HCT116 (cell line): ENCODE measurements at regions not wholly inside any gene's neighbourhood (a gene's known extent, or its start where the extent isn't known, plus 50 kb on each side); places are given as distances from the start of the nearest gene placed in this dataset.

Experiments used
- ATAC-seq: fragments of 200-7000 bp; cut with Tn5 transposase; 2 replicates; pipeline ENCODE4 v1.9.1; 2020; ENCODE audit warnings: mild to moderate bottlenecking, moderate library complexity
- BruUV-seq: library from RNA; stranded (reverse); fragments of 400-500 nt; replicated peaks from 2 replicates; lab custom pipeline; 2021; lab: Mats Ljungman, UMichigan
- CTCF ChIA-PET: fragments of 300-600 bp; sonication (Branson Sonifier 250); formaldehyde crosslinking; loops from one replicate; lab custom pipeline; 2021; ENCODE audit warnings: antibody characterized with exemption; lab: Charles Lee
- POLR2A ChIA-PET: fragments of 300-600, 350-600 bp; sonication (Branson Sonifier 250); formaldehyde crosslinking; loops from one replicate; lab custom pipeline; 2021; ENCODE audit warnings: antibody characterized with exemption; lab: Charles Lee
- RAD21 ChIA-PET, 2 experiments: fragments of 300-600 bp; sonication (Branson Sonifier 250); formaldehyde crosslinking; loops; one replicate each; lab custom pipeline; 2023; ENCODE audit warnings: low total read pairs in 2 of 2; ENCODE audit not compliant: uncharacterized antibody in 2 of 2, unreplicated experiment in 2 of 2, low non-redundant PET in 1 of 2; lab: Charles Lee
- DNase-seq: peaks from one replicate; pipeline ENCODE4 v3.0.0-alpha.2; 2010; ENCODE audit warnings: low read depth, low spot score
- H2AFZ ChIP-seq: fragments of 200-600 bp; shearing (Covaris generic), sonication (generic); 2 replicates; pipeline ENCODE4 v1.6.1; 2017; ENCODE audit warnings: low read depth, mixed run types, mixed read lengths, antibody characterized with exemption, low read length; ENCODE audit not compliant: poor library complexity, severe bottlenecking
- H3K27ac ChIP-seq: 2 replicates; pipeline ENCODE4 v1.5.1; 2012; ENCODE audit warnings: low read depth, low read length
- H3K27me3 ChIP-seq: fragments of 200-600 bp; sonication (generic); 2 replicates; pipeline ENCODE4 v1.6.1; 2016; ENCODE audit warnings: mixed run types, low read length, mixed read lengths; ENCODE audit not compliant: insufficient read depth
- H3K36me3 ChIP-seq, 2 experiments: fragments of 200-500 bp in 1 of 2; fragments of 200-600 bp in 1 of 2; sonication (Bioruptor generic) in 1 of 2; sonication (generic) in 1 of 2; 2 replicates each; pipeline versions ENCODE4 v1.5.1 to v1.6.1; 2014 to 2016; ENCODE audit warnings: low read length in 2 of 2, inconsistent platforms in 1 of 2, mixed read lengths in 1 of 2, mixed run types in 1 of 2; ENCODE audit not compliant: insufficient read depth in 2 of 2, control insufficient read depth in 1 of 2
- H3K4me1 ChIP-seq, 2 experiments: fragments of 200-600 bp in 1 of 2; sonication (generic) in 1 of 2; 2 replicates each; pipeline versions ENCODE4 v1.5.1 to v1.6.1; 2012 to 2017; ENCODE audit warnings: low read length in 2 of 2, inconsistent platforms in 1 of 2, mild to moderate bottlenecking in 1 of 2, mixed read lengths in 1 of 2, mixed run types in 1 of 2, moderate library complexity in 1 of 2; ENCODE audit not compliant: insufficient read depth in 2 of 2, control insufficient read depth in 1 of 2
- H3K4me2 ChIP-seq: fragments of 200-600 bp; sonication (generic); 2 replicates; pipeline ENCODE4 v1.6.1; 2017; ENCODE audit warnings: mixed run types, low read length, mixed read lengths
- H3K4me3 ChIP-seq, 2 experiments: fragments of 200-600 bp in 1 of 2; sonication (generic) in 1 of 2; replicated peaks in 1 of 2; 2 replicates each; pipeline ENCODE4 v1.5.1; 2011 to 2016; ENCODE audit warnings: low read length in 2 of 2, control low read depth in 1 of 2, low read depth in 1 of 2, mild to moderate bottlenecking in 1 of 2, mixed read lengths in 1 of 2, mixed run types in 1 of 2
- H3K79me2 ChIP-seq: fragments of 200-600 bp; sonication (generic); 2 replicates; pipeline ENCODE4 v1.6.1; 2017; ENCODE audit warnings: mild to moderate bottlenecking, mixed run types, low read length, moderate library complexity, mixed read lengths; ENCODE audit not compliant: insufficient read depth
- H3K9ac ChIP-seq: fragments of 200-600 bp; sonication (generic); 2 replicates; pipeline ENCODE4 v1.6.1; 2016; ENCODE audit warnings: low read length, mixed read lengths
- H3K9me2 ChIP-seq: fragments of 200-600 bp; sonication (generic), shearing (Covaris generic); 2 replicates; pipeline ENCODE4 v1.6.1; 2017; ENCODE audit warnings: mixed run types, mild to moderate bottlenecking, moderate library complexity; ENCODE audit not compliant: insufficient read depth
- H3K9me3 ChIP-seq, 2 experiments: fragments of 200-500 bp in 1 of 2; fragments of 200-600 bp in 1 of 2; sonication (Bioruptor generic) in 1 of 2; sonication (generic) in 1 of 2; 2 replicates each; pipeline ENCODE4 v1.6.1; 2014 to 2017; ENCODE audit warnings: low read length in 2 of 2, mixed read lengths in 2 of 2, inconsistent platforms in 1 of 2, low read depth in 1 of 2, mild to moderate bottlenecking in 1 of 2, mixed run types in 1 of 2, moderate library complexity in 1 of 2; ENCODE audit not compliant: control insufficient read depth in 1 of 2, insufficient read depth in 1 of 2
- H4K20me1 ChIP-seq: fragments of 200-600 bp; sonication (generic), shearing (Covaris generic); 2 replicates; pipeline ENCODE4 v1.6.1; 2017; ENCODE audit warnings: mixed run types, mild to moderate bottlenecking, moderate library complexity; ENCODE audit not compliant: insufficient read depth
- ATF3 ChIP-seq: IDR thresholded peaks from 2 replicates; pipeline ENCODE4 v1.6.1; 2012
- CEBPB ChIP-seq: IDR thresholded peaks from 2 replicates; pipeline ENCODE4 v1.6.1; 2012; ENCODE audit warnings: low read depth
- CTCF ChIP-seq, 3 experiments: fragments of 200-600 bp in 1 of 3; sonication (generic) in 1 of 3; IDR thresholded peaks in 2 of 3; conservative IDR thresholded peaks in 1 of 3; 2 replicates each; pipeline ENCODE4 v1.5.1; 2012 to 2017; ENCODE audit warnings: low read depth in 2 of 3, low read length in 2 of 3, antibody characterized with exemption in 1 of 3, borderline replicate concordance in 1 of 3, control low read depth in 1 of 3, mild to moderate bottlenecking in 1 of 3, mixed read lengths in 1 of 3, mixed run types in 1 of 3, moderate library complexity in 1 of 3; ENCODE audit not compliant: insufficient read depth in 1 of 3
- EGR1 ChIP-seq: IDR thresholded peaks from 2 replicates; pipeline ENCODE4 v1.6.1; 2012; ENCODE audit warnings: low read depth
- ELF1 ChIP-seq: IDR thresholded peaks from 2 replicates; pipeline ENCODE4 v1.6.1; 2012; ENCODE audit warnings: low read depth, borderline replicate concordance
- EZH2 ChIP-seq: fragments of 200-600 bp; sonication (generic); IDR thresholded peaks from 2 replicates; pipeline ENCODE4 v1.6.1; 2017; ENCODE audit warnings: antibody characterized with exemption, mixed run types
- EZH2phosphoT487 ChIP-seq: fragments of 200-600 bp; IDR thresholded peaks from 2 replicates; pipeline ENCODE4 v1.6.1; 2018; ENCODE audit warnings: antibody characterized with exemption, borderline replicate concordance
- JUND ChIP-seq: IDR thresholded peaks from 2 replicates; pipeline ENCODE4 v1.6.1; 2012
- POLR2AphosphoS5 ChIP-seq: IDR thresholded peaks from 2 replicates; pipeline ENCODE4 v1.6.1; 2011; ENCODE audit warnings: mild to moderate bottlenecking, low read depth, low read length, moderate library complexity
- RAD21 ChIP-seq: IDR thresholded peaks from 2 replicates; pipeline ENCODE4 v1.6.1; 2012; ENCODE audit warnings: low read depth, mild to moderate bottlenecking
- REST ChIP-seq: IDR thresholded peaks from 2 replicates; pipeline ENCODE4 v1.6.1; 2012; ENCODE audit warnings: low read depth
- SP1 ChIP-seq: IDR thresholded peaks from 2 replicates; pipeline ENCODE4 v1.6.1; 2012; ENCODE audit warnings: low read depth
- SRF ChIP-seq: IDR thresholded peaks from 2 replicates; pipeline ENCODE4 v1.6.1; 2012; ENCODE audit warnings: low read depth
- TCF7L2 ChIP-seq: IDR thresholded peaks from 2 replicates; pipeline ENCODE4 v1.7.0; 2011; ENCODE audit warnings: borderline replicate concordance, inconsistent platforms; ENCODE audit not compliant: insufficient read depth, insufficient read length; ENCODE audit errors: extremely low read depth
- YY1 ChIP-seq: IDR thresholded peaks from 2 replicates; pipeline ENCODE4 v1.6.1; 2011; ENCODE audit warnings: low read length, low read depth, moderate library complexity, mild to moderate bottlenecking; ENCODE audit not compliant: insufficient replicate concordance; ENCODE audit errors: extremely low read depth
- ZFX ChIP-seq: fragments of 450-650 bp; IDR thresholded peaks from 2 replicates; pipeline ENCODE4 v1.6.1; 2017
- intact Hi-C: fragments of 100-400 bp; cut with micrococcal nuclease; formaldehyde crosslinking; loops from 2 replicates; pipeline ENCODE4 v1.10.0; 2022

GRCh38 chr3:25900161-25900560, 110.3 kb downstream of the OXSM start (continued):
- TF ChIP-seq YY1: no peak
- TF ChIP-seq CTCF (IDR thresholded peaks at IDR 0.05 in 2 of 3, conservative IDR thresholded peaks at IDR 0.05 in 1 of 3; ENCODE audit: borderline replicate concordance in 1 of 3, insufficient read depth in 1 of 3, low read depth in 2 of 3, low read length in 2 of 3): no peak
- TF ChIP-seq JUND: no peak
- TF ChIP-seq SP1: no peak
- TF ChIP-seq TCF7L2: no peak
- no peak for TF ChIP-seq ZFX
- TF ChIP-seq EGR1: no peak
- TF ChIP-seq SRF: no peak
- no peak for TF ChIP-seq CEBPB
- no peak for TF ChIP-seq POLR2AphosphoS5

- Histone ChIP-seq H3K79me2 (no peaks in the 10 kb centered on the region), H3K9me2 (no peaks in the 10 kb centered on the region), H3K4me3 (no peak overlapping the region), H3K9ac (no peak overlapping the region), H3K9me3 (no peaks in the 10 kb centered on the region), H3K36me3 (no peaks in the 10 kb centered on the region), H3K27me3 (peaks cover 32% of the 10 kb centered on the region), H4K20me1 (no peaks in the 10 kb centered on the region), H3K4me1 (no peaks in the 10 kb centered on the region), H3K4me2 (no peak overlapping the region), H2AFZ (no peak overlapping the region), H3K27ac (no peak overlapping the region)
- ChIA-PET CTCF (no interaction called here), RAD21 (no interaction called here), POLR2A (no interaction called here)
- no TSS peak for BruUV-seq
- DNase-seq (no peak), ATAC-seq (no peak)
- no peak for TF ChIP-seq EZH2
- TF ChIP-seq TCF7L2: no peak
- TF ChIP-seq EZH2phosphoT487: no peak
- no peak for TF ChIP-seq ATF3
- TF ChIP-seq REST: no peak
- no peak for TF ChIP-seq RAD21
- TF ChIP-seq POLR2AphosphoS5: no peak
- TF ChIP-seq CTCF (IDR thresholded peaks at IDR 0.05 in 2 of 3, conservative IDR thresholded peaks at IDR 0.05 in 1 of 3; ENCODE audit: borderline replicate concordance in 1 of 3, insufficient read depth in 1 of 3, low read depth in 2 of 3, low read length in 2 of 3): no peak
- TF ChIP-seq ELF1: no peak
- intact Hi-C loops: no loop called here
Measured at GRCh38 chr3:25901796-25902195, 111.9 kb downstream of the OXSM start.
